ENCODE measurements at regions not wholly inside any gene's neighbourhood (a gene's known extent, or its start where the extent isn't known, plus 50 kb on each side); places are given as distances from the start of the nearest gene placed in this dataset.

DNA sequence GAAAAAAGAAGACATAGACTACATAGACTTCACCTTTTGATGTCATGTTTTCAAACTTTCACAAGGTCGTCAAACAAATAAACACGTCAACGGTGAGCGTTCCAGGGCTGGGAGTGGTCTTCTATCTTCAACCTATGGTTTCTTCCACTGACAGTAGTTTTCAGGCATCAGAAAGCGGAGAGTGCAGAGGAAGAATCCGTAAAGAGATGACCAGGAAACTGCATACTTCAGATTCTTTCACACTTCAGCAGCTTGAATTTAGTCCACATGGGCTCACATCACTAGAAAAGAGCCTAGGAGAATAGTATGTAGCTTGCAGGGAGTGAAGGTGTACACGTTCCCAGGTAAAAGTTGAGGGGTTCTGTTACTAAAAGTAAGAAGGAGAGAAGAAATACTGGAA, 58.5 kb downstream of the NPY1R start:
- DNase-seq (ENCODE audit: low read depth), result no peak
- TF ChIP-seq, protein P1, sequence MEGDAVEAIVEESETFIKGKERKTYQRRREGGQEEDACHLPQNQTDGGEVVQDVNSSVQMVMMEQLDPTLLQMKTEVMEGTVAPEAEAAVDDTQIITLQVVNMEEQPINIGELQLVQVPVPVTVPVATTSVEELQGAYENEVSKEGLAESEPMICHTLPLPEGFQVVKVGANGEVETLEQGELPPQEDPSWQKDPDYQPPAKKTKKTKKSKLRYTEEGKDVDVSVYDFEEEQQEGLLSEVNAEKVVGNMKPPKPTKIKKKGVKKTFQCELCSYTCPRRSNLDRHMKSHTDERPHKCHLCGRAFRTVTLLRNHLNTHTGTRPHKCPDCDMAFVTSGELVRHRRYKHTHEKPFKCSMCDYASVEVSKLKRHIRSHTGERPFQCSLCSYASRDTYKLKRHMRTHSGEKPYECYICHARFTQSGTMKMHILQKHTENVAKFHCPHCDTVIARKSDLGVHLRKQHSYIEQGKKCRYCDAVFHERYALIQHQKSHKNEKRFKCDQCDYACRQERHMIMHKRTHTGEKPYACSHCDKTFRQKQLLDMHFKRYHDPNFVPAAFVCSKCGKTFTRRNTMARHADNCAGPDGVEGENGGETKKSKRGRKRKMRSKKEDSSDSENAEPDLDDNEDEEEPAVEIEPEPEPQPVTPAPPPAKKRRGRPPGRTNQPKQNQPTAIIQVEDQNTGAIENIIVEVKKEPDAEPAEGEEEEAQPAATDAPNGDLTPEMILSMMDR (IDR thresholded peaks at IDR 0.05; ENCODE audit: insufficient read depth, low read depth, low read length), result no peak
- H3K4me3 ChIP-seq (ENCODE audit: low read depth, low read length), result no peak overlapping the region

DNA sequence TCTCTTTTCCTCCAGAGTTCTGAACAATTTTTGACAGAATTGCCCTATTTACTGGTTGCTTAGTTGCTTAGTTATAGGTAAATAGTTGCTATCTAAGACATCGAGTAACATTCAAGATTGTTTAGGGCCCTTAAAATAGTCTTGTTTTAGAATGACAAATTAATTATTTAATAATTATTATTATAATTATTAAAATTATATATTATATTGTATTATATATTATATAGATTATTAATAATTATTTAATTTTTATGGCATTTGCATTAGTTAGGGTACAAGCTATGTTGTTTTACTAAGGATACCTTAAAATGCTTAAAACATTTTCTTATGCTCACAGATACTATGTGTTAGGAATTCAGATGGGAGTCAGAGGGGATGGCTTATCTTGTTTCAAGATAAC, 59.2 kb downstream of the NPY1R start:
- no peak overlapping the region for H3K4me3 ChIP-seq (ENCODE audit: low read depth, low read length)
- no peak for DNase-seq (ENCODE audit: low read depth)
- TF ChIP-seq, protein P1 (IDR thresholded peaks at IDR 0.05; ENCODE audit: insufficient read depth, low read depth, low read length), result no peak

DNA sequence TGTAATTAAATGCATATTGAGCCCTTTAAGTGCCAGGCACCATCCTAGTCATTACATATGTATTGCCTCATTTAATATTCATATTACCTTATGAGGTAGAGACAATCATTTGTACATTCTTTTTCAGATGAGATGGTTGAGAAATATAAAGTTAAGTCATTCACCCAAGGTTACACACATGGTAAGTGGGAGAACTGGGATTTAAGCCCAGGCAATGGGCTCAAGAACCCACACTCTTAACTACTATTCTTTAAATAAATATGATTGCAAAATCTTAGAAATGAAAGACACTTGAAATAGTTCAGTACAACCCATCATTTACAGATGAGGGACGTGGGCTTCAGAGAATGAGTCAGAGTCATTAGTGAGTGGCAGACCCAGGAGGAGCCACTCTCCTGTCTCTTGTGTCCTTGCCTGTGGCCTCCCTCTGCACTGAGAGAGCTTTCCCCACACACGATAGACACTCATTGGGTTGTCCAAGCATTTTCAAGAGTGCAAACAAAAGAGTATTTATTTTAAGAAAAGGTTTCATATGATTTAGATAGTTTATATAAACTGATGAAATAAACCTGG, 60.8 kb downstream of the NPY1R start:
- TF ChIP-seq, protein P1 (IDR thresholded peaks at IDR 0.05; ENCODE audit: insufficient read depth, low read depth, low read length), result no peak
- DNase-seq (ENCODE audit: low read depth), result no peak
- H3K4me3 ChIP-seq (ENCODE audit: low read depth, low read length), result no peak overlapping the region

DNA sequence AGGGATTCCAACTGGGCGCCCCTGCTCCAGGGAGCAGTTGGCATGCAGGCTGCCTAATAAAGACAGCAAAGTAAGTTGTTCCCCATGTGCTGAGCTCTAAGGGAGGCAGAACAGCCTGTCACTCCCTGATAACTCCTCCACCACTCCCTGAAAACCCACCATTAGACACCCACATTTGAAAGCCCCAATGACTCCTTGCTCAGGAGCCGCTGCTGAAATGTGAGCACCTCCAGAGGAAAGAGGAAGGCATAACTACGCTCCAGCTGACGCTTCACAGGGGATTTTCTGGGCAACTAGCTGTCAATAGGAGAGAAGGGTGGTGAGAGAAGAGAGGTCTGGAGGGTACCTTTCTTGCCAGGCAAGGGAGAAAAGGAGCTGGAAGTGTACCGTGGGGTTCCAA, 62.5 kb downstream of the NPY1R start:
- H3K4me3 ChIP-seq (ENCODE audit: low read depth, low read length), result no peak overlapping the region
- TF ChIP-seq, protein P1 (IDR thresholded peaks at IDR 0.05; ENCODE audit: insufficient read depth, low read depth, low read length), result no peak
- no peak for DNase-seq (ENCODE audit: low read depth)

DNA sequence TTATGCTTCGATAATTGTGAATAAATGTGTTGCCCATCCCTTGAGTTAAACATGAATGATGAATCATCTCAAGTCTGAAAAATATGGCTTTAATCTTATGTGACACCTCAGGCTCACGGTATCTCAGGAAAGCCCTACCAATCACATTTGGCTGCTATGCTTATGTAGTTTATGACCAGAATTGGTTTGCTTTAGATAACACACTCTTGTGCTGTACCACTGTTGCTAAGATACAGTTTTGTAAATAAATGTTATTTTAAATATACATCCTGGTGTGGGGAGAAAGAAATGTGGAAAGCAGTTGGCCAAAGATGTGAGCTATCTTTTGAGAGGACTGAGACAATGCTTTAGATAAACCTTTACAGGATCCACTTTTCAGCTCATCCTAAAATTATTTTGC, 63.2 kb downstream of the NPY1R start:
- DNase-seq (ENCODE audit: low read depth), result no peak
- no peak overlapping the region for H3K4me3 ChIP-seq (ENCODE audit: low read depth, low read length)
- TF ChIP-seq, protein P1 (IDR thresholded peaks at IDR 0.05; ENCODE audit: insufficient read depth, low read depth, low read length), result no peak

DNA sequence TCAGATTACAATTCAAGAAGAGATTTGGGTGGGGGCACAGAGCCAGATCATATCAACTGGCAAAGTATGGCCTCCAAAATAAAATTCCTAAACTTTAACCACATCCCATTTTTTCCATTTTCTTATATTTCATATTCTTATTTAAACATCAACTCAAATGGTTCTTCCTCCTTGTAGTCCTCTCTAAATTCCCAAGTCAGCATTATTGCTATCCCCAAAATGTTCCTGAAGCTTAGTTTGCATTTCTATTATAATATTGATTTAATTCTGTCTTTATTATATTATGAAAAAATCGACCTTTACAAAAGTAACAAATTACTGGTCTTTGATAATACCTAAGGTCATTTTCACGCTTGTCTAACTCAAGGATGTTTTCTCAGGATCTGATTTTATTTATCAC, 67.5 kb downstream of the NPY1R start:
- TF ChIP-seq, protein P1 (IDR thresholded peaks at IDR 0.05; ENCODE audit: insufficient read depth, low read depth, low read length), result no peak
- H3K4me3 ChIP-seq (ENCODE audit: low read depth, low read length), result no peak overlapping the region
- DNase-seq (ENCODE audit: low read depth), result no peak

DNA sequence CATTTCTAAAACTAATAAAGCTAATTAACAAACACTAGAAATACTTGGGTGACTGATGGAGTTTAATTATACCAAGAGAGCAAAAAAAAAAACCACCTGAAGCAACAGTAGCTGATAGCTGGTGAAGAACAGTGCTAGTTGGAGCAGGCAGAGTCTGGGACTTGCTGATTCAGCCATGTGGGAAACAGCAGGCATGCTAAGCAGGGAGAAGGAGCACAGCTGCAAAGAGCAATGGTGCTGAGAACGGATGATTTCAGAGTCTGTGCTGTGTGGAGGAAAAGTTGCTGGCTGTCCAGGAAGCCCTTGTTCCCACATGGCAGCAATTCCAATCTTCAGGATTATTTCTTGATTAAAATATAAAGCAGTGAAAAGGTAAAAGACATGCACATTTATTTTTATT, 68.8 kb downstream of the NPY1R start:
- no peak for DNase-seq (ENCODE audit: low read depth)
- TF ChIP-seq, protein P1 (IDR thresholded peaks at IDR 0.05; ENCODE audit: insufficient read depth, low read depth, low read length), result no peak
- no peak overlapping the region for H3K4me3 ChIP-seq (ENCODE audit: low read depth, low read length)

Data from fibroblast of villous mesenchyme (primary cell).